HG02970 (cell line): ENCODE measurements at regions not wholly inside any gene's neighbourhood (a gene's known extent, or its start where the extent isn't known, plus 50 kb on each side); places are given as distances from the start of the nearest gene placed in this dataset.

ENCODE experiments used
- ATAC-seq: cut with Tn5 transposase; IDR thresholded peaks from one replicate; pipeline ENCODE4 v1.9.1; 2021; ENCODE audit warnings: mild to moderate bottlenecking, moderate library complexity, moderate number of reproducible peaks; ENCODE audit not compliant: unreplicated experiment, low FRiP score

DNA sequence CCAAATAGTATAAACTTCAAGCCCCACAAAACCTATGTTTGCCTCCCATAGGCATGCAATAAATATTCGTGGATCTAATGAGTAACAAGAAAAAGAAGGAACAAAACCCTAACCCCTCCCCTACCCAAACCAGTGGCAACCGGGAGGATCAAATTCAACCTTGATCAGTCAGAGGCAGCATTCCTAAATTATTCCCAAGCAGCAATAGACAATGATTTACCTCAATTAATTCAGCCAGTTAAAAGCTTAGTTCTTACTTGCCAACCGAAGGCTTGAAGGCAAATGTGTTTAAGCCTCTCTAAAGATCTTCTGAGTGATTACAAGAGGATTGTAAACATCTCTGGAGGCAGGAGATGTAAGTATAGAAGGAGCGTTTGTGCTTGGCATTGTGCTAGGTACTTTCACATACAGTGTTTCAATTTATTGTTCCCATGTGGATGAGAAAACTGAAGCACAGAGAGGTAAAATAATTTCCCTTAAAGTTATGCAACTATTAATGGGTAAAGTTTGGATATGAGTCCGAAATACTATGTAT lies 197.7 kb downstream of the MTX2 start:
- no peak for ATAC-seq

- no peak for ATAC-seq
Measured at GRCh38 chr2:176467595-176467994, 198.4 kb downstream of the MTX2 start.

- no peak for ATAC-seq
Measured at GRCh38 chr2:176468457-176469113, 199.3 kb downstream of the MTX2 start.

GRCh38 chr2:176470713-176471112 lies 201.5 kb downstream of the MTX2 start:
- no peak for ATAC-seq

GRCh38 chr2:176471949-176472348 lies 202.7 kb downstream of the MTX2 start:
- ATAC-seq = no peak

- no peak for ATAC-seq
Measured at GRCh38 chr2:176473177-176473576, 203.9 kb downstream of the MTX2 start.

- no peak for ATAC-seq
Measured at GRCh38 chr2:176473851-176474250, 204.6 kb downstream of the MTX2 start.

GRCh38 chr2:176477336-176477735 lies 208.1 kb downstream of the MTX2 start:
- no peak for ATAC-seq

DNA sequence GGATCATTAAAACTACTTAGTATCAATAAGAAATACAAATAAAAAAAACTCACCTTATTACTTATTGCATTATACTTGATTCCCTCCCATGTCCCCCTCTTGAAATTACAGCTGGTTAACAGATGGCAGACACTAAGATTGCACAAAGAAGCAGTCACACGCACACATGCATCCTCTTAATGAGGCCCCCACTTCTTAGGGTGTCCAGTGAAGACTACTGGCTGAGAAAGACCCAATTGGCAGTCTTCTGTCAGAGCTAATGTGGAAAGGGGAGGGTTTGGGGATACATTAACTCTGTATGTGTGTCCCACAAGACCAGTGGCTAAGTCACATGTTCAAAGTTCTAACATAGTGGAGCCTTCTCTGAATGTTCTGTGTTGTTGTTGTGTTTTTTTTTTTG lies 210.7 kb downstream of the MTX2 start:
- ATAC-seq = no peak

DNA sequence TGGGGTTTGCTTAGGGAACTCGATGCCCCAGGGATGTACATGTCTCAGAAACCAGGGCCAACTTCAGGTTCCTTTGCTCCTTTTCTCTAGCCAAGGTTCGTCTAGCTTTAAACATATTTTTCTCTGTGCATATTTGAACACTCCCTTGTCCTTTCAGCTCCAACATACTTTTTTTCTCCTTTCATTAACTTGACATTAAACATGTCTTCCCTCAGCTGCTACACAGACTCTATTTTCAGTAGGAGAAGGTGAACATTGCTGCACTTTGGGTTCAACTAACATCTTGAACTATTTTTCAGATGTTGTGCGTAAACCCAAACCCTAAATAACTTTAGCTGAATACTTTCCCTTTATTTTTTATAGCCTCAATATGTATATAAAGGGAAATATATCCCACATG lies 212.9 kb downstream of the MTX2 start:
- no peak for ATAC-seq

- no peak for ATAC-seq
Measured at GRCh38 chr2:176483476-176483875, 214.2 kb downstream of the MTX2 start.

- ATAC-seq = no peak
Measured at GRCh38 chr2:176483901-176484568, 214.8 kb downstream of the MTX2 start.

- no peak for ATAC-seq
Measured at GRCh38 chr2:176484838-176485237, 215.6 kb downstream of the MTX2 start.

DNA sequence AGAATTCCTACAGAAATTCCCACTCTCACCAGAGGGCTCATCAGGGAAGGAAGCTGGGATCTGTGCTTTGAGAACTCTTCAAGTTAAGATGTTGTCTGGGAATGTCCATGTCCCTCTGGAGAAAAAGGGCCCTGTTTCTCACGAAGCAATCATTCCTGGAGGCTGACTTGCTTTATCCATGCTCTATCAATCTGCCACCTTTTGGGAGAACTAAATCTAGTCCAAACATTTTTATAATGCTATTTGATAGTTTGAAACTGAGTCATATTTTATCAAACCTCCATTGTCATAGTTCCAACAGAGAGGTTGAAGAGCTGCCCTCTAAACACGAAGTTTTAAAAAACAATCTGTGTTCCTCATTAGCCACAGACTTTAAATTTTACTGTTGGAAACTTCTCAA lies 219.2 kb downstream of the MTX2 start:
- no peak for ATAC-seq

GRCh38 chr2:176490061-176490861 lies 221.0 kb downstream of the MTX2 start:
- ATAC-seq = no peak

GRCh38 chr2:176491172-176491904 lies 222.1 kb downstream of the MTX2 start:
- peak; percentile 73 for ATAC-seq

DNA sequence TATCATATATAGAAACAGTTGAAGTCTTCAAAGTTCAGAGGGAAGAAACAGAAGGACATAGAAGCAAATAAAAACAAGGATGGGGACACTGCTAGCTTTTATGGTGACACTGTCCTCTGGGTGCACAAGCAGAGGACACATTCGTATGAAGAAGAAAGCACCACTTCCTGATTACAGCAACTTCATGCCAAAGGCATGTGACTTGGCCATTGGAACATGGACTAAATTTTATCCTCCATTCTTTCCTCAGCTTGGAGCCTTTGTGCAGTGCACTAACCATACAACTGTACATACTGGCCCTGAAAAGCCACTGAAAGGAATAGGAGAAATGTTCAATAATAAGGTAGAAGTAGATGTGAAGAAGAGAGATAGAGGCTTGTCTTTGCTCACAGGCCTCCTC lies 223.3 kb downstream of the MTX2 start:
- no peak for ATAC-seq

GRCh38 chr2:176493226-176493825 lies 224.1 kb downstream of the MTX2 start:
- ATAC-seq = no peak

GRCh38 chr2:176493909-176494308 lies 224.7 kb downstream of the MTX2 start:
- ATAC-seq = no peak

DNA sequence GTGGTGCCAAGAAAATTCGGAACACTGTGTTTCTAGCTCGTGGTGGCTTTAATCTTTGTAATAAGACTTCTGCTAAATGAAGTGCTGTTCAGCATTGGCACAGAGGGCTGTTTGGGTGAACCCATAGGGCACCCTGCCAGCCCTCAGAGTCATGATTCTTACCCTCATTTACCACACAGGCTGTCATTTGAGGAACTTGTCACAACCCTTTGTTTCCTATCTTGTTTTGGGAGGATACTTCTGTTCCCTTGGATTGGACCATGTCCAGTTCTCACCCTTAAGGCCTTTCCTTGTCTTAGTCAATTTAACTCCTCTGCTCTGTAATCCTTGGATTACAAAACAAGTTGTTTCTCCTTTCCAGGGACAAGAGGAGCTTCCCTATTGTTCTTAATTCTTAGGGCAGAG lies 225.7 kb downstream of the MTX2 start:
- no peak for ATAC-seq
